ENCODE measurements at regions not wholly inside any gene's neighbourhood (a gene's known extent, or its start where the extent isn't known, plus 50 kb on each side); places are given as distances from the start of the nearest gene placed in this dataset.

- POLR2A ChIA-PET: no interaction called here
- WGBS (ENCODE audit: low lambda C conversion rate): 0% methylated on average over 2 of the region's 2 CpGs
- DNase-seq (ENCODE audit: low spot score) (no peak), FAIRE-seq (no peak), ATAC-seq (no peak)
- Histone ChIP-seq H3K4me2 (ENCODE audit: low read depth, low read length) (no peak overlapping the region), H3K4me1 (ENCODE audit: insufficient read depth, low read length) (no peaks in the 10 kb centered on the region), H3K4me3 (replicated peaks in 1 of 3; ENCODE audit: insufficient read depth in 1 of 3, low read depth in 2 of 3, low read length in 3 of 3) (no peak overlapping the region), H3K36me3 (replicated peaks in 1 of 2; ENCODE audit: control insufficient read depth in 1 of 2, insufficient read depth in 2 of 2, low read length in 2 of 2) (no peaks in the 10 kb centered on the region), H3K9me3 (ENCODE audit: low read length) (no peaks in the 10 kb centered on the region), H4K20me1 (ENCODE audit: insufficient read depth, low read length) (no peaks in the 10 kb centered on the region), H3K9ac (ENCODE audit: insufficient read depth, low read depth, low read length) (no peak overlapping the region), H3K27me3 (ENCODE audit: control insufficient read depth in 1 of 2, insufficient read depth in 2 of 2, low read length in 2 of 2) (no peaks in the 10 kb centered on the region), H3K79me2 (ENCODE audit: insufficient read depth, low read length) (no peaks in the 10 kb centered on the region), H3K27ac (ENCODE audit: extremely low read length, insufficient read depth, low read length) (no peak overlapping the region), H2AFZ (ENCODE audit: low read length) (no peak overlapping the region)
- CTCF ChIA-PET (ENCODE audit: low intra/inter-chr PET ratio, low total read pairs): no interaction called here
- BruUV-seq (replicated peaks): no TSS peak
- intact Hi-C loops (cut with micrococcal nuclease; ENCODE audit: unreplicated experiment) (no loop called here), in situ Hi-C loops (cut with HindIII; ENCODE audit: extremely low pct_ligation_motif_present, low pct_unique_long_range_greater_than_20kb) (no loop called here)
- TF ChIP-seq BCL6 (CRISPR knock-in tag; IDR thresholded peaks at IDR 0.05) (no peak), NCOA2 (CRISPR knock-in tag; IDR thresholded peaks at IDR 0.05) (no peak), PITX1 (CRISPR knock-in tag; IDR thresholded peaks at IDR 0.05) (no peak), DMTF1 (CRISPR knock-in tag; IDR thresholded peaks at IDR 0.05) (no peak), CENPBD1 (CRISPR knock-in tag; IDR thresholded peaks at IDR 0.05; ENCODE audit: borderline replicate concordance, low read depth) (no peak), NFKB2 (CRISPR knock-in tag; IDR thresholded peaks at IDR 0.05; ENCODE audit: borderline replicate concordance) (no peak), IKZF4 (CRISPR knock-in tag; IDR thresholded peaks at IDR 0.05; ENCODE audit: borderline replicate concordance, low read depth, not compliant biosample characterization) (no peak), TCF12 (IDR thresholded peaks at IDR 0.05) (no peak), TCF12 (CRISPR knock-in tag; IDR thresholded peaks at IDR 0.05) (no peak), GZF1 (CRISPR knock-in tag; IDR thresholded peaks at IDR 0.05) (no peak), ASH2L (IDR thresholded peaks at IDR 0.05; ENCODE audit: insufficient read length, low read depth, low read length) (no peak), ZMYM4 (CRISPR knock-in tag; IDR thresholded peaks at IDR 0.05) (no peak), MYC (CRISPR knock-in tag; IDR thresholded peaks at IDR 0.05; ENCODE audit: borderline replicate concordance) (no peak), SMAD9 (CRISPR knock-in tag; IDR thresholded peaks at IDR 0.05) (no peak)
- TF ChIP-seq, protein P1, sequence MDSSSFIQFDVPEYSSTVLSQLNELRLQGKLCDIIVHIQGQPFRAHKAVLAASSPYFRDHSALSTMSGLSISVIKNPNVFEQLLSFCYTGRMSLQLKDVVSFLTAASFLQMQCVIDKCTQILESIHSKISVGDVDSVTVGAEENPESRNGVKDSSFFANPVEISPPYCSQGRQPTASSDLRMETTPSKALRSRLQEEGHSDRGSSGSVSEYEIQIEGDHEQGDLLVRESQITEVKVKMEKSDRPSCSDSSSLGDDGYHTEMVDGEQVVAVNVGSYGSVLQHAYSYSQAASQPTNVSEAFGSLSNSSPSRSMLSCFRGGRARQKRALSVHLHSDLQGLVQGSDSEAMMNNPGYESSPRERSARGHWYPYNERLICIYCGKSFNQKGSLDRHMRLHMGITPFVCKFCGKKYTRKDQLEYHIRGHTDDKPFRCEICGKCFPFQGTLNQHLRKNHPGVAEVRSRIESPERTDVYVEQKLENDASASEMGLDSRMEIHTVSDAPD (CRISPR knock-in tag; IDR thresholded peaks at IDR 0.05): no peak
- TF ChIP-seq, protein P2, sequence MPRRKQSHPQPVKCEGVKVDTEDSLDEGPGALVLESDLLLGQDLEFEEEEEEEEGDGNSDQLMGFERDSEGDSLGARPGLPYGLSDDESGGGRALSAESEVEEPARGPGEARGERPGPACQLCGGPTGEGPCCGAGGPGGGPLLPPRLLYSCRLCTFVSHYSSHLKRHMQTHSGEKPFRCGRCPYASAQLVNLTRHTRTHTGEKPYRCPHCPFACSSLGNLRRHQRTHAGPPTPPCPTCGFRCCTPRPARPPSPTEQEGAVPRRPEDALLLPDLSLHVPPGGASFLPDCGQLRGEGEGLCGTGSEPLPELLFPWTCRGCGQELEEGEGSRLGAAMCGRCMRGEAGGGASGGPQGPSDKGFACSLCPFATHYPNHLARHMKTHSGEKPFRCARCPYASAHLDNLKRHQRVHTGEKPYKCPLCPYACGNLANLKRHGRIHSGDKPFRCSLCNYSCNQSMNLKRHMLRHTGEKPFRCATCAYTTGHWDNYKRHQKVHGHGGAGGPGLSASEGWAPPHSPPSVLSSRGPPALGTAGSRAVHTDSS (CRISPR knock-in tag; conservative IDR thresholded peaks at IDR 0.05): no peak
Observed at GRCh38 chr11:81574301-81574700, 1159.4 kb downstream of the FAM181B start.
